B cell (primary cell): ENCODE measurements at regions not wholly inside any gene's neighbourhood (a gene's known extent, or its start where the extent isn't known, plus 50 kb on each side); places are given as distances from the start of the nearest gene placed in this dataset.

Source experiments
- ATAC-seq: fragments of 200-7000 bp; cut with Tn5 transposase; one replicate; pipeline ENCODE4 v1.10.0; 2021; ENCODE audit warnings: low read depth, mild to moderate bottlenecking, moderate number of reproducible peaks, moderate library complexity
- CTCF ChIA-PET: fragments of 350-600 bp; sonication (Branson Sonifier 250); formaldehyde crosslinking; loops from one replicate; lab custom pipeline; 2021; ENCODE audit warnings: antibody characterized with exemption, inconsistent platforms; lab: Charles Lee
- POLR2A ChIA-PET: fragments of 350-600 bp; sonication (Branson Sonifier 250); formaldehyde crosslinking; loops from one replicate; lab custom pipeline; 2021; ENCODE audit warnings: antibody characterized with exemption; lab: Charles Lee
- DNase-seq: peaks from one replicate; pipeline ENCODE4 v3.0.0; 2013
- H2AFZ ChIP-seq: 2 replicates; pipeline ENCODE4 v1.6.1; 2012; ENCODE audit warnings: mild to moderate bottlenecking, low read depth, low read length; ENCODE audit not compliant: insufficient read depth, poor library complexity, severe bottlenecking
- H3K27ac ChIP-seq, 2 donors: 1 replicate in 1 of 2; 2 replicates in 1 of 2; pipeline ENCODE4 v1.5.1; 2012 to 2013; ENCODE audit warnings: low read length in 2 of 2, mild to moderate bottlenecking in 2 of 2, moderate library complexity in 1 of 2
- H3K27me3 ChIP-seq, 4 experiments: fragments of 200-600 bp in 1 of 4; sonication (generic) in 1 of 4; replicated peaks in 1 of 4; 1 replicate in 2 of 4; 2 replicates in 2 of 4; pipeline versions ENCODE4 v1.6.1 to v1.7.0; 2013 to 2016; ENCODE audit warnings: low read length in 3 of 4, mild to moderate bottlenecking in 2 of 4, mixed read lengths in 1 of 4, moderate library complexity in 1 of 4; ENCODE audit not compliant: insufficient read depth in 4 of 4, control insufficient read depth in 3 of 4; ENCODE audit errors: control extremely low read depth in 1 of 4
- H3K36me3 ChIP-seq, 2 experiments: replicated peaks in 1 of 2; 1 replicate in 1 of 2; 2 replicates in 1 of 2; pipeline versions ENCODE4 v1.6.1 to v1.7.1; 2013; ENCODE audit warnings: low read length in 1 of 2; ENCODE audit not compliant: insufficient read depth in 2 of 2, control insufficient read depth in 1 of 2; ENCODE audit errors: control extremely low read depth in 1 of 2, extremely low read depth in 1 of 2
- H3K4me1 ChIP-seq, 2 donors: fragments of 200-600 bp in 1 of 2; sonication (generic) in 1 of 2; 1 replicate in 1 of 2; 2 replicates in 1 of 2; pipeline versions ENCODE4 v1.5.1 to v1.6.1; 2013 to 2017; ENCODE audit warnings: low read length in 2 of 2; ENCODE audit not compliant: control insufficient read depth in 2 of 2, insufficient read depth in 2 of 2
- H3K4me2 ChIP-seq: replicated peaks from 2 replicates; pipeline ENCODE3; 2012; ENCODE audit warnings: mild to moderate bottlenecking, low read depth, low read length; ENCODE audit not compliant: poor library complexity, severe bottlenecking
- H3K4me3 ChIP-seq, 5 experiments: fragments of 200-600 bp in 1 of 5; sonication (generic) in 1 of 5; 1 replicate in 3 of 5; 2 replicates in 2 of 5; pipeline versions ENCODE4 v1.5.1 to v1.7.0; 2011 to 2016; ENCODE audit warnings: low read length in 4 of 5, mild to moderate bottlenecking in 4 of 5, low read depth in 2 of 5, control low read depth in 1 of 5, moderate library complexity in 1 of 5; ENCODE audit not compliant: insufficient read depth in 1 of 5; ENCODE audit errors: control extremely low read depth in 1 of 5, extremely low read depth in 1 of 5
- H3K79me2 ChIP-seq: fragments of 200-600 bp; sonication (generic); one replicate; pipeline ENCODE4 v1.6.0; 2016; ENCODE audit warnings: low read length; ENCODE audit not compliant: control insufficient read depth, insufficient read depth
- H3K9ac ChIP-seq: fragments of 200-600 bp; sonication (generic); 2 replicates; pipeline ENCODE4 v1.6.1; 2017; ENCODE audit warnings: mild to moderate bottlenecking, low read length, moderate library complexity
- H3K9me3 ChIP-seq, 3 donors: one replicate each; pipeline versions ENCODE4 v1.6.1 to v1.7.1; 2013; ENCODE audit warnings: low read length in 2 of 3; ENCODE audit not compliant: control insufficient read depth in 2 of 3, insufficient read depth in 1 of 3; ENCODE audit errors: control extremely low read depth in 1 of 3
- H4K20me1 ChIP-seq: 2 replicates; pipeline ENCODE4 v1.6.0; 2012; ENCODE audit warnings: mild to moderate bottlenecking, low read length; ENCODE audit not compliant: insufficient read depth, control insufficient read depth, poor library complexity, severe bottlenecking
- H3K27ac Mint-ChIP-seq: one replicate; pipeline ENCODE4 v1.8.0; 2021; ENCODE audit warnings: mixed read lengths
- H3K27me3 Mint-ChIP-seq: one replicate; pipeline ENCODE4 v1.8.0; 2021; ENCODE audit warnings: mixed read lengths
- H3K4me1 Mint-ChIP-seq: one replicate; pipeline ENCODE4 v1.8.0; 2021; ENCODE audit warnings: mixed read lengths
- H3K4me3 Mint-ChIP-seq: one replicate; pipeline ENCODE4 v1.8.0; 2021; ENCODE audit warnings: mixed read lengths
- H3K9me3 Mint-ChIP-seq: one replicate; pipeline ENCODE4 v1.8.0; 2022; ENCODE audit warnings: mixed read lengths; ENCODE audit not compliant: insufficient read depth
- CTCF ChIP-seq: fragments of 200-600 bp; IDR thresholded peaks from one replicate; pipeline ENCODE4 v1.8.0; 2022; ENCODE audit warnings: antibody characterized with exemption, mild to moderate bottlenecking
- EZH2 ChIP-seq: IDR thresholded peaks from 2 replicates; pipeline ENCODE4 v1.6.1; 2012; ENCODE audit warnings: borderline replicate concordance, low read depth, mild to moderate bottlenecking, moderate library complexity, low read length; ENCODE audit not compliant: insufficient read depth, poor library complexity, severe bottlenecking
- WGBS: methylation state at CpG from one replicate; pipeline ENCODE4 v1.1.5; 2013; ENCODE audit warnings: missing lambda C conversion rate; ENCODE audit not compliant: insufficient coverage; 5-methylcytosine and 5-hydroxymethylcytosine counted together
- intact Hi-C: fragments of 100-400 bp; cut with micrococcal nuclease; formaldehyde crosslinking; loops from one replicate; pipeline ENCODE4 v1.10.0; 2022

GRCh38 chr6:10144772-10145171 lies 270.1 kb downstream of the TFAP2A start:
- Histone ChIP-seq H3K4me1 (no peaks in the 10 kb centered on the region), H3K4me3 (no peak overlapping the region), H3K9ac (no peak overlapping the region), H3K27ac (no peak overlapping the region), H3K27me3 (peaks cover 0 to 2% (median 0%) of the 10 kb centered on the region in 4 experiments), H3K79me2 (no peaks in the 10 kb centered on the region), H3K4me2 (no peak overlapping the region), H2AFZ (no peak overlapping the region), H3K36me3 (no peaks in the 10 kb centered on the region), H4K20me1 (no peaks in the 10 kb centered on the region), H3K9me3 (peaks cover 0 to 3% (median 0%) of the 10 kb centered on the region in 3 donors)
- Mint-ChIP-seq H3K4me3 (no peak overlapping the region), H3K9me3 (no peaks in the 10 kb centered on the region), H3K27me3 (no peaks in the 10 kb centered on the region), H3K4me1 (no peaks in the 10 kb centered on the region), H3K27ac (no peak overlapping the region)
- ChIA-PET CTCF (no interaction called here), POLR2A (no interaction called here)
- ATAC-seq (no peak), DNase-seq (no peak)
- WGBS = no CpG with 5 or more reads among the region's 1 CpG
- TF ChIP-seq CTCF (no peak), EZH2 (no peak)
- intact Hi-C loops = no loop called here

- H2AFZ ChIP-seq = no peak overlapping the region
- no peaks in the 10 kb centered on the region for H3K4me1 ChIP-seq
- H3K27ac ChIP-seq = no peak overlapping the region
- intact Hi-C loops = no loop called here
- TF ChIP-seq CTCF = no peak
- TF ChIP-seq EZH2 = no peak
- peaks cover 0 to 2% (median 0%) of the 10 kb centered on the region in 4 experiments for H3K27me3 ChIP-seq
- ATAC-seq = no peak
- no peak overlapping the region for H3K4me2 ChIP-seq
- Mint-ChIP-seq H3K9me3 (no peaks in the 10 kb centered on the region), H3K4me1 (no peaks in the 10 kb centered on the region), H3K27ac (no peak overlapping the region), H3K27me3 (no peaks in the 10 kb centered on the region), H3K4me3 (no peak overlapping the region)
- no peaks in the 10 kb centered on the region for H3K36me3 ChIP-seq
- ChIA-PET CTCF (no interaction called here), POLR2A (no interaction called here)
- H4K20me1 ChIP-seq = no peaks in the 10 kb centered on the region
- no peak overlapping the region for H3K4me3 ChIP-seq
- WGBS = 83% methylated on average over 2 of the region's 3 CpGs
- H3K9me3 ChIP-seq = no peaks in the 10 kb centered on the region
- H3K79me2 ChIP-seq = no peaks in the 10 kb centered on the region
- DNase-seq = no peak
- no peak overlapping the region for H3K9ac ChIP-seq
Observed at GRCh38 chr6:10141746-10142443, 273.0 kb downstream of the TFAP2A start.
